VCaP (cell line): ENCODE measurements at regions not wholly inside any gene's neighbourhood (a gene's known extent, or its start where the extent isn't known, plus 50 kb on each side); places are given as distances from the start of the nearest gene placed in this dataset.

Experiments
- H3K27ac ChIP-seq: fragments of 450-650 bp; 2 replicates; pipeline ENCODE4 v1.5.1; 2017
- TF ChIP-seq, protein P1 (sequence below): fragments of 450-650 bp; conservative IDR thresholded peaks from 2 replicates; pipeline ENCODE4 v1.5.1; 2017; ENCODE audit warnings: mild to moderate bottlenecking, moderate library complexity

DNA sequence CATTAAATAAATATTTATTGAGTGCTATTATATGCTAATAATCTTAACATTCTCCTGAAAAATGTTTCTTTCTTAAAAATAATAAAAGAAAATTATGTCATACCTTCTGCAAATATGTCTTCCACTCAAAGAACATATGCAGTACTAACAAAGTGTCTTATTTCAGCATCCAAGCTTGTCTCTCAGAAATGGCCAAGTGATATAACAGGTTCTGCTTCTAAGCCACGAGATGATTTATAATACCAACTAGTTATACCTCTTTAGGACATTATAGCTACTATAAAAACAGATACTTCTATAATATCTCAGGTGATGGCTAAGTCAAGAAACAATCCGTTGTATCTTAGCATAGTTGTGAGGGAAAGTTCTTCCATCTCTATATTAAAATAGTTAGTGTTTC is 128.1 kb upstream of the ARID2 start:
- TF ChIP-seq, protein P1, sequence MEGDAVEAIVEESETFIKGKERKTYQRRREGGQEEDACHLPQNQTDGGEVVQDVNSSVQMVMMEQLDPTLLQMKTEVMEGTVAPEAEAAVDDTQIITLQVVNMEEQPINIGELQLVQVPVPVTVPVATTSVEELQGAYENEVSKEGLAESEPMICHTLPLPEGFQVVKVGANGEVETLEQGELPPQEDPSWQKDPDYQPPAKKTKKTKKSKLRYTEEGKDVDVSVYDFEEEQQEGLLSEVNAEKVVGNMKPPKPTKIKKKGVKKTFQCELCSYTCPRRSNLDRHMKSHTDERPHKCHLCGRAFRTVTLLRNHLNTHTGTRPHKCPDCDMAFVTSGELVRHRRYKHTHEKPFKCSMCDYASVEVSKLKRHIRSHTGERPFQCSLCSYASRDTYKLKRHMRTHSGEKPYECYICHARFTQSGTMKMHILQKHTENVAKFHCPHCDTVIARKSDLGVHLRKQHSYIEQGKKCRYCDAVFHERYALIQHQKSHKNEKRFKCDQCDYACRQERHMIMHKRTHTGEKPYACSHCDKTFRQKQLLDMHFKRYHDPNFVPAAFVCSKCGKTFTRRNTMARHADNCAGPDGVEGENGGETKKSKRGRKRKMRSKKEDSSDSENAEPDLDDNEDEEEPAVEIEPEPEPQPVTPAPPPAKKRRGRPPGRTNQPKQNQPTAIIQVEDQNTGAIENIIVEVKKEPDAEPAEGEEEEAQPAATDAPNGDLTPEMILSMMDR = no peak
- no peak overlapping the region for H3K27ac ChIP-seq

DNA sequence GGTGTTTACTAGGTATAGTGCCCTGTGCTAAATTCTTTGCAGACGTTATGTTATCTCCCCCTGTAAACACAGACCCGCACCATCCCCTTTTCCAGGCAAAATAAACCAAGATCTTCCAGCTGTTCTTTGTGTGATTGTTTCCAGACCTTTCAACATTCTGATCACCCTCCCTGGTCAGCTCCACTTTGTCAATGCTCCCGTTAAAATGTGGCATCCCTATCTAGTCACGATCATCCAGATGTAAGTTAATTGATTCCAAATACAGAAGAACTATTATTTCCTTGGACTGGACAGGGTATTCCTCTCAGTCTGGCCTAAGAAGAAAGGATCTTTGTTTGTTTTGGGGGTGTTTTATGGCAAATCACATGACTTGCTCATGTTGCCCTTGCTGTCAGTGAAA is 127.6 kb upstream of the ARID2 start:
- TF ChIP-seq, protein P1 = no peak
- H3K27ac ChIP-seq = no peak overlapping the region

DNA sequence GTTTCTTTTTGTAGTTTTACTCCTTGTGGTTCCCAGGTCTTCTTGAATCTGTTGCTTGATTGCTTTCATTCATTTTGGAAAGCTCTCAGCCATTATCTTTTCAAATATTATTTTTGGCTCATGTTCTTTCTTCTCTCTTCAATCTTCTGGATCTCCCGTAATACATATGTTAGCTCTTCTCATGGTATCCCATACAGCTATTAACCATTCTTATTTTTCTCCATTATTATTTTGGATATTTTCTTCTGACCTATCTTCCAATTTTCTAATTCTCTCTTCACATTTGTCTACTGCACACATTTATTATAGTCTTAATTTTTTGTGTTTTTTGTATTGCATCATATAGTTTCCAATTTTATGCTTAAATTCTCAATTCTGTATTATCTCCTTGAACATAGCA is 123.9 kb upstream of the ARID2 start:
- no peak overlapping the region for H3K27ac ChIP-seq
- TF ChIP-seq, protein P1 = no peak

DNA sequence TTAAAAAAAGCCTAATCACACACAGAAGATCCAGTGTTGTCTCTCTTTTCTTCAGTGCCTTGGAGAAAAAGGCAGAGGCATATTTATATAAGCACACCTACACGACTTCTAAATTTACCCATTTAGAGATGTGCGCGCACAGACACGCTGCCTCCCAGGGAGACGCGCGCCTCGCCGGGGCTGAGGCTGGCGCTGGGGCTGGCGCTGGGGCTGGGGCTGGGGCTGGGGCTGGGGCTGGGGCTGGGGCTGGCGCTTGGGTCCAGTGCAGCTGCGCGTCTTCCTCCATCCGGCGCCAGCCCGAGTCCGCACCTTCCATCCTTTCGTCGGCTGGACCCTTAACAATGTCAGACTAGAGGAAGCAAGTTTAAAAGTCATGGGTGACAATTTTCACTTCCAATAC is 118.4 kb upstream of the ARID2 start:
- TF ChIP-seq, protein P1 = no peak
- no peak overlapping the region for H3K27ac ChIP-seq

DNA sequence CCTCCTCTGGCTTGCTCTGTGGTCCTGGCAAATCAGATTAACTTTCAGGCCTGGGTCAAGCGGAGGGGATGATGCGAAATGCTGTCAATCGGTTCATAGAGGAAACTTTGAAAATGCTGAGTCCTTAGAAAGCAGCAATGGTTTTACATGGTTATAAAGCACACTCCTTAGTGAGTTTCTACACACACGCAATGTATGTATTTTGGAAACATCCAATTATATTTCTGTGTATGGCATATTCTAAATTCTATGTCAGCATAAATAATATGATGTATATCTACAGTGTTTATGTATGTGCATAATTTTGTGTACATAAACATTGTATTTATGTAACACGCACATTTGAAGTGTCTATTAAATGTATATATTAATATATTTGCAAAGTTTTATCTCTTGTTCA is 118.0 kb upstream of the ARID2 start:
- H3K27ac ChIP-seq = no peak overlapping the region
- TF ChIP-seq, protein P1 = no peak

DNA sequence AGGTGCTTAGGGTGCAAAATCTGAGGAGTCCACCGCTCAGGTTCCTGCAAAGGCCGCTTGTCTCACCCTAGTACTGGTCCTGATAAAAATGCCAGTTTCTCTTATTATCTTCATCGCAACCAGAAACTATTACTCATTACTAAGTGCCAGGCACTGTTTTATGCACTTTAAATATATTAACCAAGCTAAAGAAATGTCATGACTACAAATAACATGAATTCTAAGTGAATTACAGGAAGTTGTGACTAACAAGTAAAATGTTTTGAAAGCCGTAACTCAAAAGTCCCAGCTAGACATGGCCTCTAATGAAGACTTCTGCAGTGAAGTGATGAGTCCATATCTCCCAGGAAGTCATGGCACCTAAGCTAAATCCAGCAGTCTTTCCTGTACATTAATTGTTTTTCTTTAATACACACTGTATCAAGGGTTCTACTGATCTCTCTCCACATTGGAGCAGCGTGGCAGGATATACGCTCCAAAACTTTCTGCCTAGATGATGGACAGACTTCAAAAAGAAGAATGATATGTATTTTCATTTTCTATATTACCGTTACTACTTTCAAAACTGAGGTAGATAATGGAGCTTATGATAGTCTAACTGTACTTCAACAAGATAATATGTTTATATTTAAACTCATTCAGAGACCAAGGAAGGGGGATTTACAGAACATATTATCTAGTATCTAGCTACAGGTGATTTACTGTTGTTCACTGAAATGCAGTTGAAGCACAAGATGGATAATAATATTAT is 117.3 kb upstream of the ARID2 start:
- H3K27ac ChIP-seq = no peak overlapping the region
- TF ChIP-seq, protein P1 = no peak

DNA sequence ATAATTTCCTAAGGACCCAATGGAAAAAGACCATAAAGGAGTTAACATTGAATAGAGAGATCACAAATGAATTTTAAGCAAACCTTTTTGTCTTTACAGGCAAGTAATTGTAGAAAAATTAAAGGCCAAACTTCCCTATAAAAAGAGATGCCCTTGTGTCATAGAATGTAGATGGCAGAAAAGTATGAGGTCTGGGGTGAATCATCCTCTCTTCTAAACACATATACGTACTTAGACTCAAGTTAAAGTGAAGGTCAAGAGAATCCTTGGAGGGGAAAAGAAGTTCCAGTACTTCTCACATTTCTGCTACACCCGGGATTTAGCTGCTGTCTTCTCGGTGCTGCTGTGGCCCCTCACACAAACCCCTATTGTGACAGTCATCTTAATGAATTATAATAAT is 116.2 kb upstream of the ARID2 start:
- TF ChIP-seq, protein P1 = no peak
- no peak overlapping the region for H3K27ac ChIP-seq
